GDM1 (cell line): ENCODE measurements at regions not wholly inside any gene's neighbourhood (a gene's known extent, or its start where the extent isn't known, plus 50 kb on each side); places are given as distances from the start of the nearest gene placed in this dataset.
"Not testable (repeated sequence)": the region's sequence is repeated elsewhere in the genome, so short reads cannot be mapped to it uniquely, and the experiment has no call there.

ENCODE experiments used
- DNase-seq: peaks from one replicate; lab custom pipeline; 2025; lab: John Stamatoyannopoulos, UW

- DNase-seq = not testable (repeated sequence)
Measured at GRCh38 chr1:223991297-223991857, 122.5 kb upstream of the FBXO28 start.

- DNase-seq = not testable (repeated sequence)
Measured at GRCh38 chr1:223961985-223962384, 116.2 kb upstream of the TP53BP2 start.

- not testable (repeated sequence) for DNase-seq
Measured at GRCh38 chr1:223952801-223953200, 107.1 kb upstream of the TP53BP2 start.

- not testable (repeated sequence) for DNase-seq
Measured at GRCh38 chr1:223951551-223951950, 105.8 kb upstream of the TP53BP2 start.

- DNase-seq = not testable (repeated sequence)
Measured at GRCh38 chr1:223949944-223950343, 104.2 kb upstream of the TP53BP2 start.

GRCh38 chr1:223948041-223948440, 102.3 kb upstream of the TP53BP2 start:
- DNase-seq = not testable (repeated sequence)

- not testable (repeated sequence) for DNase-seq
Measured at GRCh38 chr1:223936592-223936991, 90.8 kb upstream of the TP53BP2 start.

GRCh38 chr1:223931476-223931875, 85.7 kb upstream of the TP53BP2 start:
- DNase-seq = not testable (repeated sequence)

- not testable (repeated sequence) for DNase-seq
Measured at GRCh38 chr1:223920805-223921204, 75.1 kb upstream of the TP53BP2 start.

- DNase-seq = not testable (repeated sequence)
Measured at GRCh38 chr1:223915476-223915875, 69.7 kb upstream of the TP53BP2 start.

- not testable (repeated sequence) for DNase-seq
Measured at GRCh38 chr1:223913715-223914114, 68.0 kb upstream of the TP53BP2 start.

GRCh38 chr1:223907943-223908587, 62.3 kb upstream of the TP53BP2 start:
- not testable (repeated sequence) for DNase-seq

- not testable (repeated sequence) for DNase-seq
Measured at GRCh38 chr1:223903221-223903620, 57.5 kb upstream of the TP53BP2 start.

GRCh38 chr1:223899775-223900174, 54.0 kb upstream of the TP53BP2 start:
- DNase-seq = not testable (repeated sequence)

- DNase-seq = not testable (repeated sequence)
Measured at GRCh38 chr1:223897097-223897496, 51.4 kb upstream of the TP53BP2 start.

- not testable (repeated sequence) for DNase-seq
Measured at GRCh38 chr1:223895950-223896349, 50.2 kb upstream of the TP53BP2 start.
